A204.1 (cell line): ENCODE measurements at regions not wholly inside any gene's neighbourhood (a gene's known extent, or its start where the extent isn't known, plus 50 kb on each side); places are given as distances from the start of the nearest gene placed in this dataset.
"Not testable (repeated sequence)": the region's sequence is repeated elsewhere in the genome, so short reads cannot be mapped to it uniquely, and the experiment has no call there.

Experiments
- FAIRE-seq: peaks from 2 replicates; lab custom pipeline; 2012; peaks lifted over from hg19 to GRCh38; lab: Jason Lieb, UNC

- no peak for FAIRE-seq
Observed at GRCh38 chr12:115810122-115810901, 467.2 kb downstream of the MED13L start.

GRCh38 chr12:115806000-115806399, 471.5 kb downstream of the MED13L start:
- no peak for FAIRE-seq

DNA sequence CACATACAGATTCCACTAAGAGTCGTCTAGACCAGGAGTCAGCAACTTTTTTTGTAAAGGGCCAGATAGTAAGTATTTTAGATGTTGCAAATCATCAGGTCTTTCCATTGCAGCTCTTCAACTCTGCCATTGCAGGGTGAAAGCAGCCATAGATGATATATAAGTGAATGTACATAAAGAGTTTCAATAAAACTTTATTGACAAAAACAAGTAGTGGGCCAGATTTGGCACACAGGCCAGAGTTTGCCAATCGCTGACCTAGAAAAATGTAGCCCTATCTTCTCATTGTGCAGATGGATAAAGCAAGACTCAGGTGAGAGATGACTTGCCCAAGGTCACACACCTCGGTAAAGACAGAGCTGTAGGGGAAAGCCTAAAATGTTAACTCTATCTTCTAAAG, 474.7 kb downstream of the MED13L start:
- no peak for FAIRE-seq

DNA sequence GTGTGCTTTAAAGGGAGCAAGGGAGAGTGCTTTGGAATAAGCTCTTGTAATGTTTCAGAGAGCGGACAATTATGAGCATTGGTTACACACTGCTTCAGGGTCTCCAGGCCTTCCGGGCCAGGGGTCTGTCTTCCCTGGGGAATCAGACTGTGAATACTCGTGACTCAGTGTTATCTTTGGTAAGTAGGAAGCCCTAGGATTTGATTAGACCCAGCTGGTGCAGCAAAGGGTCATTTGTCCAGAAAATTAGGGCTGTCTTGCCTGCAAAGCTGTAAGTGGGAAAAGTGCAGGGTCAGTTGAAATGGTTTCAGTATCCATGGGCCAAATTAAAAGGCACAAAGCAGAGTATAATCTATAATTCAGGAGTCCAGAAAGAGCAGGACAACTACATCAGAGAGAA, 475.6 kb downstream of the MED13L start:
- FAIRE-seq, result no peak

DNA sequence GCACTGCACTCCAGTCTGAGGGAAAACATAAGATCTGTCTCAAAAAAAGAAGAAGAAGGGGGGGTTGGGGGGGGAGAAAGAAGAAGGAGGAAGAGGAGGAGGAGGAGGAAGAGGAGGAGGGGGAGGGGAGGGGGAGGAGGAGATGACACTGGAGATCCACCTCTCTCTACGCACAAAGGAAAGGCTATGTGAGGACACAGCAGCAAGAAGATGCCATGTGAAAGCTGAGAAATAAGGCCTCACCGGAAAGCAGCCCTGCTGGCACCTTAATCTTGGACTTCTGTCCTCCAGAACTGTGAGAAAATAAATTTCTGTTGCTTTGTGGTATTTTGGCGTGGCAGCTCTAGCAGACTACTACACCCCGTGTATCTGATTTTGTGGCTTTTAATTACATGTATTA, 477.9 kb downstream of the MED13L start:
- FAIRE-seq, result no peak

- FAIRE-seq, result no peak
Observed at GRCh38 chr12:115798309-115798917, 479.1 kb downstream of the MED13L start.

- FAIRE-seq, result no peak
Observed at GRCh38 chr12:115794659-115795081, 482.8 kb downstream of the MED13L start.

DNA sequence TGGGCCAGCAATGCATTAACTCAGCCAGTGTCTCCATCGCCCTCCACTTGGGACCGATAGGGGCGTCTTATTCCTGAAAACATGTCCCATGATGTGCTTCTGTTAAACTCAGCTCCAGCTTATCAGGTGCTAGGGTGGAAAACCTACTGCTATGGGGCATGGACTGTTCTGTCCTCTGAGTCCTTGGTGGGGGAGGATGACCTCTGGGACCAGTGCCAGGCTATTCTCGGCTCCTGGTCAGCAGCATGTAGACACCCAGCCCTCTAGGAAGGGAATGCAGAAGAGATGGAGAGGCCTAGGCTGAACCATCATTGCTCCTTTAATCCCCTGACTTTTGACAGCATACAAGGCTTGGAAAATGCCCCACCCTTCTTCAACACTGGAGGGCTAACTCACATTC, 486.2 kb downstream of the MED13L start:
- no peak for FAIRE-seq

- FAIRE-seq, result no peak
Observed at GRCh38 chr12:115790526-115790925, 487.0 kb downstream of the MED13L start.

GRCh38 chr12:115786490-115786889, 491.0 kb downstream of the MED13L start:
- FAIRE-seq, result not testable (repeated sequence)

GRCh38 chr12:115785548-115785947, 491.9 kb downstream of the MED13L start:
- no peak for FAIRE-seq

- no peak for FAIRE-seq
Observed at GRCh38 chr12:115776399-115776798, 501.1 kb downstream of the MED13L start.

- no peak for FAIRE-seq
Observed at GRCh38 chr12:115774148-115774895, 503.2 kb downstream of the MED13L start.

- no peak for FAIRE-seq
Observed at GRCh38 chr12:115771601-115772000, 505.9 kb downstream of the MED13L start.

DNA sequence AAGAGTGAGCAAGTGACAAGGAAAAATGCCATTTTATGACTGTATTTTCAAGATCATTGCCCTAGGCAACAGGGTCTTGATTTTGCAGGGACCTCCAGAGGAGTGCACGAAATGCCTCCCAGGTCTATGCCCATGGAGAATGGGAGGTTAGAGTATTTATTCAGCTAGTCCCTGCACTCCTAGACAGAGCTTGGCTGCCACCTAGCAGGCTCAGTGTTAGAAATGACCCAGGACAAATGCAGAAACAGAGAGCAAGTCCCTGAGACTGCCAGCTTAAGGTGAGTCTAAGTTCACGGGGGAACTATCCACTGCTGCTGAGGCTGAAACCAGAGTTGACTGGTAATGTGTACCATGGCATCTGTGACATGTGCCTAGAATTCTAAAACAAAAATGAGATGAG, 506.4 kb downstream of the MED13L start:
- FAIRE-seq, result no peak

GRCh38 chr12:115770643-115771042, 506.9 kb downstream of the MED13L start:
- FAIRE-seq, result no peak

DNA sequence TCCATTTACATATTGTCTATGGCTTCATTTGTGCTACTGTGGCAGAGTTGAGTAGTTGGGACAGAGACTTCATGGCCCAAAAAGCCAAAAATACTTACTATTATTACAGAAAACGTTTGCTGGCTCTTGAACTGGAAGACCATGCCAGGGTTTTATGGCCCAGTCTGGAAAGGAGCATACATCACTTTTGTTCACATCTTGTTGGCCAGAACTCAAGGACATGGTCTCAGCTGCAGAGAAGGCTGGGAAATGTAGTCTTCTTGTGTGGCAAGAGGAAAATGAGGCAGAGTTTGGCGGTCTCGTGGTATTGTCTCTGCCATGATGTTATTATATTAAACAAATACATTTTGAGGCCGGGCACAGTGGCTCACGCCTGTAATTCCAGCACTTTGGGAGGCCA, 509.6 kb downstream of the MED13L start:
- FAIRE-seq, result no peak

DNA sequence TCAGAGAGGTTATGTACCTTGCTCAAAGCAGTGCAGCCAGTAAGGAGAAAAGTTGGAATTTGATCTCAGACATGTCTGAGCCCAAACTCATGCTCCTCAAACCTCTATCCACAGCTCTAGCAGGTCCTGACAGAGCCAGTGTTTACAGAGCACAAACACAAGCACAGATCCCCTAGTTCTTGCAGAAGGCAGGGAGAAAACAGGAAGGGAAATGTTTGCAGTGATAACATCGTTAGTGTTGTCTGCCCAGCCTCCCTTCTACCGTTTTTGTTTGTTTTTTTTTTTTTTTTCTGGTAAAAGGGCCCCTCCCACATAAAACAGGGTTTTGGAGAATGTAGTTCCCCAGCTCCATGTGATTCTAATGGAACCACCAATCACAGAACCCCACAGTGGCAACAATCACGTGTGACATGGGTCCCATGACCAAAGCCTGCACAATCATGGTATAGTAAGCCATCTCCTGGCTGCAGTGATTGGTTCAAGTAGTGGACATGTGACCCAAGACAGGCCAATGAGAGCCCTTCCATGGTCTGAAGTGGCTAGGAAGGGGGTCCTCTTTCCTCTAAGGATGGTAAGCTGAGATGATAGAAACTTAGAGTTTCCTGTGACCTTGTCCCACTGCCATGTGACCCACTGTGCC, 513.4 kb downstream of the MED13L start:
- FAIRE-seq, result no peak

- FAIRE-seq, result no peak
Observed at GRCh38 chr12:115763376-115763775, 514.1 kb downstream of the MED13L start.

- FAIRE-seq, result no peak
Observed at GRCh38 chr12:115762936-115763335, 514.6 kb downstream of the MED13L start.

DNA sequence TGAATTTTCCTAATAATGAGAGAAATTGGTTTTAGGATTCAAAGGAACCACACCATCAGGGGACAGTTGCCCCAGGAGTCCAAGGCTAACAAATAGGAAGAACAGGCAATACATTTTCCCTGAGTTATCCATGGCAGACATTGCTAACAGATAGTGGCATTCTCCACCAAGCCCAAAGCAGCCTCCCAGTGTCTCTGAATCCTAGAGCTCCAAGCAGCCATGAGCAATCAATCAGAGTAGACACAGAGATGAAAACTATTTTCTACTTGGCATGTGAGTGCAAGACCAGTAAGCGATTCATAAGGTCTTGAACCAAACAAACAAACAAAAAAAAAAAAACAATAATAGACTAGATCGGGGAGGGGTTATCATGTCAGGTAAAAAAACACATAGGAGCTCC, 515.7 kb downstream of the MED13L start:
- FAIRE-seq, result no peak

DNA sequence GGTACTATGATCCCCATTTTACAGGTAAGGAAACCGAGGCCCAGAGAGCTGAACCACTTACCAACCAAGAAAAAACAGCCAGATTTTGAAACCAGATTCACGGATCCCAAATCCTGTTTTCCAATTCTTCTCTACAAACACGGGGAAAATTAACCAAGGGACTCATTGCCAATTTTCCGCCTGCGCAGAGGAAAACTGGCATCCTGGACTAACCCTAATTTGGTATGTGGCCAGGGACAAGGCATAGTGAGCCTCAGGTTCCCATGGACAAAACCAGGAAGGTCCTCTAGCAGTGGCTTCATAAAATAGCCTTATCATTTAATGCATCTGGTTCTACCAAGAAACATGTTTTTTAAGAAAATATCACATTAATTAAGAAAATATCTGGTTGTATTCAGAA, 517.3 kb downstream of the MED13L start:
- FAIRE-seq, result no peak
